NOMO-1 (cell line): ENCODE measurements at regions not wholly inside any gene's neighbourhood (a gene's known extent, or its start where the extent isn't known, plus 50 kb on each side); places are given as distances from the start of the nearest gene placed in this dataset.

Source experiments
- DNase-seq, 2 experiments: peaks; one replicate each; lab custom pipeline; 2025; ENCODE audit not compliant: unreplicated experiment in 2 of 2; lab: John Stamatoyannopoulos, UW

DNA sequence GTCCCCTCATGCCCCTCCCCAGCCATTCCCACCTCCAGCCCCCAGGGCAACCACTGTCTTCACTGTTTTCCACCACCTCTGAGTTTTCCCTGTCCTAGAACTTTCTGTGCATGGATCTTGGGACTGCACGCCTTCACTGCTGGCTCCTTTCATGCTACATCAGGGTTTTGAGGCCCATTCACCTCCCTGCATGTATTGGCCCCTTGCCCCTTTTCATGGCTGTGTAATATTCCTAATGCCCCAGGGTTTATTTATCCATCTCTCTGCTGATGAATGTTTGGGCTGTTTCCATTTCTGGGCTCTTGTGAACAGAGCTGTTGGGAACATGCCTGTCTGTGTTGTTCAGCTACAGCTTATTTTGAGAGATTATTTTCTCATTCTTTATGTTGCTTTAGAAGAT, 205.0 kb downstream of the RBFOX3 start:
- no peak for DNase-seq

DNA sequence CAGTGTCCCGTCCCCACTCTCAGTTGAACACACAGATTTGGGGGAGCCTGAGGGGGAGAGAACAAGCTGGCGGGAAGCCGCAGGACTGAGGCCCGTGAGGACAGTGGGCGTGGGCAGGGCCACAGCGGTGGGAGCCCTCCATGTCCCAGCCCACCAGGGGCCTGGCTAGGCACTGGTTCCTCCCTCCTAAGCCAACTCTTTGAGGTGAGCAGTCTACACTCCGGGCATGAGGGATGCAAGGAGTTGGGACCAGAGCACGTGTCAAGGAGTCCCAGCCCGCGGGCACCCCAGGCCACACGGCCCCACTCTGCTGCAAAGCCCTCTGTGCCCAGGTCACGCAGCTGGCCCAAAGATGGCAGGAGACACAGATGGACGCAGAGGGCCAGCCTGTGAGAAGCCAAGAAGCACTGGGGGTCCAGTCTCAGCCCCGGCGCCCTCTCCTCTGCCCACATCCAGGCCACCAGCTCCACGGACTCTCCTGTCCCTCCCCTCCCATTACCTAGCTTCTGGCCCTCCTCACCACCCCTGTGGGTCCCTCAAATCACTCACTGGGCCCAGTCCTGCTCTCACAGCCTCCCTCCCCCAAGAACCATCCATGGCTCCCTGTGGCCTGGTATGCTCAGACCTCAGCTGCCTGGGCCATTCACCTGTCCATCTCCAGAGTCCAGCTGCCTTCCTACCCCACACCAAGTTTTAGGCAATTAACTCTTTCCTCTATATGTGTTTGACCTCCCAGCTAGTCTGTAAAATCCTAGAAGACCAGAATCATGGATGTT, 206.5 kb downstream of the RBFOX3 start:
- DNase-seq = no peak

GRCh38 chr17:79401704-79402674, 208.9 kb downstream of the RBFOX3 start:
- no peak for DNase-seq

DNA sequence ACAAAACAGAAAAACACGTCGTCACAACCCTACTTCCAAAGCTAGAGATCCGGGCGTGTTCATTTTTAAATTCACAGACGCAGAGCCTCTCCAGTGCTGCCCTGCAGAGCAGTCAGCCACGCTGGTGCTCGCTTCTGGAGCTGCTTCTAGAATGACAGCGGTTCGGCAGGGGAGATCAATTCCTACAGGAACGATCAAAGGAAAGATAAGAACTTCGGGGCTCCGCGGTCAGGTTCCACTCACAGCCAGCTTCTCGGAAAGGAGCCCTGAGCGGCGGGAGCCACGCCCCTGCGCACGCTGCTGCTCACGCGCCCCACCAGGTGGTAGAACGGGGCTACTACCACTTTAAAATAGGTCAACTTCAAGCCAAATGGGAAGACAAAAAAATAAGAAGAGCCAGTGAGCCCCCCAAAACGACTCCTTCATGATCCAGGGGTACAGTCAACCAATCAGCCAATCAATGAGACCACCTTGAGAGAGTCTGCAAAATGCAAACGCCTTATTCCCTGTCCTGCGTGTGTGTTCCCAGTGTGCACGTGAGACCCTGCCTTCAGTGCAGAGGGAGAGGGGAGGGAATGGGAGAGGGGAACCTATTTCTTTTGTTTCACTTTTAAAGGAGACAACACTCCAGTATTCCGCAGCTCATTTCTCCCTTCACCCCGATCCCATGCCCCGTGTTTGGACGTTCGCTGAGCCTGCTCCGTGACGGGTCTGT, 209.7 kb downstream of the RBFOX3 start:
- peak; percentile 26 to 53 for DNase-seq

GRCh38 chr17:79399610-79400144, 211.2 kb downstream of the RBFOX3 start:
- no peak for DNase-seq

- no peak for DNase-seq
These were observed 212.4 kb downstream of the RBFOX3 start for GRCh38 chr17:79398441-79398840.

- no peak for DNase-seq
These were observed 214.2 kb downstream of the RBFOX3 start for GRCh38 chr17:79396696-79397095.

GRCh38 chr17:79395545-79395944, 215.3 kb downstream of the RBFOX3 start:
- DNase-seq = no peak

GRCh38 chr17:79395066-79395465, 215.8 kb downstream of the RBFOX3 start:
- DNase-seq = no peak

- peak; percentile 30 to 43 for DNase-seq
These were observed 217.3 kb downstream of the RBFOX3 start for GRCh38 chr17:79393358-79394052.

GRCh38 chr17:79392598-79392997, 218.3 kb downstream of the RBFOX3 start:
- no peak for DNase-seq

GRCh38 chr17:79391376-79392233, 219.2 kb downstream of the RBFOX3 start:
- peak; percentile 8 to 39 for DNase-seq

GRCh38 chr17:79389896-79390295, 221.0 kb downstream of the RBFOX3 start:
- DNase-seq = no peak

DNA sequence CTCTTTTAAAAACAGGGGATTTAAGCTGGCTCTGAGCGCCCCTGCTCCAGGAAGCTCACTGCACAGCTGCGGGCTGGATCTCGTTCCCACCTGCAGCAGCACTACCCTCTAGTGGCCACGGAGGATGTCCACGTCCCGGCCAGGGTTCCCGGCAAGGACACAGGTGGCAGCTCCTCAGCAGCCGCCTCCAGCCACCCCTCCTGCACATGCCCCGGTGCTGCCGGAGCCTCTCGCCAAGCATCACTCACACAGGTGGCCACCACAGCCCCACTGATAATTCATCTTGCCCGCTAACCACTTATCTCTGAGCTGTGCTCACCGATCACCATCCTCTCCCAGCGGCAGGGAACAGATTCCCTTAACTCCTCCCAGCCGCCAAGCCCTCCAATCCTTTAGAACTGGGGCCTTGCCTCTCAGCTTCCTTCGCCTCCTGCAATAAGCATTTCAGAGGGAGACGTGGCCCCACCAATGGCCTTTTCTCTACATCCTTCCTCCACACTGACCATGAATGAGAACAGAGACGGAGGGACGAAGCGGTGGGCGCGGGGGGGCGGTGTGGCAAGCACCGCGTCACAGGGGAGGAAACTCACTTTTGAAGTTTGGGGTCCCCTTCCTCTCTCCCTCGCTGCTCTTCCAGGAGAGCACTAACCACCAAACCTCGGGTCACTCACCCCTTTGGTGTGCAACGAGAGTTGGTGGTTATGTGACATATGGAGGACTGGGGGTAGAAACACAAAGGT, 222.1 kb downstream of the RBFOX3 start:
- DNase-seq = peak in 1 of 2 experiments; percentile 10

DNA sequence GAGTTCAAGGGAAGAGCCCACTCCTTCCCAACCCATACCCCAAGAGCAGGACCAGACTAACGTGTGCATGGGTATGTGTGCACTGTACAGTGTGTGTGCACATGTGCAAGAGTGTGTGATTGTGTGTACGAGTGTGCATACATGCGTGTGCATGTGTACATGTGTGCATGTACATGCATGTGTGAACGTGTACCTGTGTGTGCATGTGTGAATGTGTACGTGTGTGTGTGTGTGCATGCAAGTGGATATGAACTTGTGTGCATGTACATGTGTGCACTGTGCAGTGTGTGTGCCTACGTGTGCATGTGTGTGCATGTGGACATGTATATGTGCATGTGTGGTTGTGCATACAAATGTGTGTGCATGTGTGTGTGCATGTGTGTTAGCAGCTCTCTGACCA, 223.1 kb downstream of the RBFOX3 start:
- no peak for DNase-seq

- DNase-seq = no peak
These were observed 224.8 kb downstream of the RBFOX3 start for GRCh38 chr17:79385962-79386563.

DNA sequence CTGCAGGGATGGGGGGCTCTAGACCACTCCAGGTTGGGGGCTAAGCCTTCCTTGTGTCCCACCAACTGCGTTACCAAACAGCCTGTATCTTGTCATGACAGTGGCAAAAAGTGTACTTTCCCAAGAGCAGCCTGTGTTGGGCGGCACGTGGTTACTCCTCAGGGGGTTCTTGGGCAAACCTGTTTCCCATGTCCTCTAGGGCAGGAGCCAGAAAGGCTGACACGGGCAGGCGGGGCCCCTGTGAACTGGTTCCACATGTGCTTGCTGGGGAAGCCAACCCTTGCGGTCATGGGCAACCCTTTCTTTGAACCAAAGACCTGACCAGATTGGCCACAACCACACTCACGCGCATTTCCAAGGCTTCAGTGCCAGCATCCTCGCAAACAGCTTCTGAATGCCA, 228.5 kb downstream of the RBFOX3 start:
- DNase-seq = no peak
